H1 (cell line): ENCODE measurements at regions not wholly inside any gene's neighbourhood (a gene's known extent, or its start where the extent isn't known, plus 50 kb on each side); places are given as distances from the start of the nearest gene placed in this dataset.

Experiments
- CTCF ChIA-PET: fragments of 300-600 bp; sonication (Branson Sonifier 250); formaldehyde crosslinking; loops from one replicate; lab custom pipeline; 2021; ENCODE audit not compliant: partially characterized antibody; lab: Charles Lee
- POLR2A ChIA-PET: fragments of 300-600 bp; sonication (Branson Sonifier 250); formaldehyde crosslinking; loops from one replicate; lab custom pipeline; 2021; ENCODE audit warnings: inconsistent platforms; ENCODE audit not compliant: partially characterized antibody; lab: Charles Lee
- DNase-seq, 2 experiments: peaks; one replicate each; pipeline versions ENCODE4 v3.0.0 to v3.0.0-alpha.2; 2010 to 2022; ENCODE audit warnings: low spot score in 2 of 2, low read depth in 1 of 2, mixed read lengths in 1 of 2
- FAIRE-seq: peaks from 2 replicates; lab custom pipeline; 2011; peaks lifted over from hg19 to GRCh38; lab: Jason Lieb, UNC
- H2AFZ ChIP-seq: 2 replicates; pipeline ENCODE4 v1.8.1; 2012; ENCODE audit warnings: low read length, inconsistent platforms
- H2AK5ac ChIP-seq: 2 replicates; pipeline ENCODE4 v1.6.1; 2013; ENCODE audit warnings: low read depth, low read length
- H2BK120ac ChIP-seq: replicated peaks from 2 replicates; pipeline ENCODE3; 2013; ENCODE audit warnings: low read depth, low read length, inconsistent platforms
- H2BK12ac ChIP-seq: 2 replicates; pipeline ENCODE4 v1.6.1; 2013; ENCODE audit warnings: low read depth, low read length
- H2BK15ac ChIP-seq: 2 replicates; pipeline ENCODE4 v1.6.1; 2013; ENCODE audit warnings: low read length
- H2BK20ac ChIP-seq: 2 replicates; pipeline ENCODE4 v1.6.1; 2013; ENCODE audit warnings: low read length
- H2BK5ac ChIP-seq: 2 replicates; pipeline ENCODE4 v1.6.1; 2013; ENCODE audit warnings: low read depth, low read length
- H3K14ac ChIP-seq: 2 replicates; pipeline ENCODE4 v1.6.1; 2013; ENCODE audit warnings: inconsistent platforms; ENCODE audit not compliant: insufficient read length
- H3K18ac ChIP-seq: 2 replicates; pipeline ENCODE4 v1.6.1; 2013; ENCODE audit warnings: low read length; ENCODE audit errors: extremely low read depth
- H3K23ac ChIP-seq: 2 replicates; pipeline ENCODE4 v1.6.1; 2013; ENCODE audit warnings: inconsistent platforms; ENCODE audit not compliant: insufficient read length
- H3K23me2 ChIP-seq: 2 replicates; pipeline ENCODE4 v1.6.1; 2013; ENCODE audit warnings: low read depth, low read length
- H3K27ac ChIP-seq: 2 replicates; pipeline ENCODE4 v1.6.1; 2011; ENCODE audit warnings: low read depth, low read length, inconsistent platforms
- H3K27me3 ChIP-seq, 4 experiments: replicated peaks in 1 of 4; 1 replicate in 1 of 4; 2 replicates in 3 of 4; pipeline versions ENCODE4 v1.6.1 to v1.8.1; 2011 to 2013; ENCODE audit warnings: low read length in 3 of 4, mild to moderate bottlenecking in 3 of 4, inconsistent platforms in 2 of 4, mixed read lengths in 2 of 4, moderate library complexity in 1 of 4; ENCODE audit not compliant: control insufficient read depth in 3 of 4, insufficient read depth in 3 of 4; ENCODE audit errors: extremely low read depth in 1 of 4
- H3K36me3 ChIP-seq, 4 experiments: 2 replicates each; pipeline versions ENCODE4 v1.6.1 to v1.8.1; 2011 to 2013; ENCODE audit warnings: mild to moderate bottlenecking in 4 of 4, low read length in 3 of 4, moderate library complexity in 2 of 4, control low read depth in 1 of 4, inconsistent platforms in 1 of 4; ENCODE audit not compliant: insufficient read depth in 4 of 4, control insufficient read depth in 2 of 4
- H3K4ac ChIP-seq: replicated peaks from 2 replicates; pipeline ENCODE3; 2013; ENCODE audit warnings: low read length, low read depth, mixed read lengths, inconsistent platforms; ENCODE audit not compliant: insufficient read length
- H3K4me1 ChIP-seq, 4 experiments: replicated peaks in 1 of 4; 1 replicate in 1 of 4; 2 replicates in 3 of 4; pipeline versions ENCODE4 v1.6.1 to v1.8.1; 2011 to 2013; ENCODE audit warnings: low read length in 3 of 4, inconsistent platforms in 2 of 4, mixed read lengths in 1 of 4; ENCODE audit not compliant: insufficient read depth in 4 of 4, control insufficient read depth in 3 of 4
- H3K4me2 ChIP-seq, 2 experiments: 2 replicates each; pipeline versions ENCODE4 v1.6.1 to v1.8.1; 2011 to 2013; ENCODE audit warnings: low read depth in 2 of 2, low read length in 2 of 2, control low read depth in 1 of 2, inconsistent platforms in 1 of 2, mild to moderate bottlenecking in 1 of 2; ENCODE audit not compliant: insufficient read depth in 1 of 2
- H3K4me3 ChIP-seq, 4 experiments: fragments of 200-600, 300-600 bp in 1 of 4; sonication (generic), shearing (Covaris generic), sonication (Bioruptor Twin) in 1 of 4; 2 replicates each; pipeline versions ENCODE4 v1.5.1 to v1.8.1; 2011 to 2016; ENCODE audit warnings: low read length in 4 of 4, low read depth in 3 of 4, control low read depth in 2 of 4, inconsistent platforms in 2 of 4, mild to moderate bottlenecking in 2 of 4, mixed read lengths in 1 of 4, moderate library complexity in 1 of 4; ENCODE audit not compliant: insufficient read depth in 2 of 4; ENCODE audit errors: extremely low read depth in 1 of 4
- H3K56ac ChIP-seq: replicated peaks from 2 replicates; pipeline ENCODE3; 2013; ENCODE audit warnings: low read depth, mild to moderate bottlenecking, mixed read lengths, low read length, inconsistent platforms; ENCODE audit not compliant: insufficient read length
- H3K79me1 ChIP-seq: 2 replicates; pipeline ENCODE4 v1.6.1; 2013; ENCODE audit warnings: low read depth, low read length, control low read depth
- H3K79me2 ChIP-seq, 2 experiments: 2 replicates each; pipeline versions ENCODE4 v1.6.1 to v1.8.1; 2012 to 2013; ENCODE audit warnings: low read length in 2 of 2, mild to moderate bottlenecking in 2 of 2, inconsistent platforms in 1 of 2; ENCODE audit not compliant: insufficient read depth in 2 of 2, control insufficient read depth in 1 of 2
- H3K9ac ChIP-seq, 4 experiments: replicated peaks in 1 of 4; 1 replicate in 1 of 4; 2 replicates in 3 of 4; pipeline versions ENCODE4 v1.6.1 to v1.8.1; 2011 to 2013; ENCODE audit warnings: low read depth in 3 of 4, low read length in 3 of 4, control low read depth in 2 of 4, mild to moderate bottlenecking in 2 of 4, moderate library complexity in 2 of 4, inconsistent platforms in 1 of 4; ENCODE audit errors: extremely low read depth in 1 of 4
- H3K9me3 ChIP-seq, 2 experiments: 2 replicates each; pipeline versions ENCODE4 v1.6.1 to v1.8.1; 2012 to 2013; ENCODE audit warnings: mild to moderate bottlenecking in 2 of 2, moderate library complexity in 2 of 2, control low read depth in 1 of 2, inconsistent platforms in 1 of 2, low read depth in 1 of 2, low read length in 1 of 2, mixed read lengths in 1 of 2; ENCODE audit not compliant: insufficient read depth in 2 of 2
- H4K20me1 ChIP-seq, 2 experiments: replicated peaks in 1 of 2; 2 replicates each; pipeline versions ENCODE3 to v1.8.1; 2011 to 2013; ENCODE audit warnings: inconsistent platforms in 2 of 2, low read length in 2 of 2, mild to moderate bottlenecking in 1 of 2; ENCODE audit not compliant: insufficient read depth in 2 of 2, control insufficient read depth in 1 of 2
- H4K5ac ChIP-seq: 2 replicates; pipeline ENCODE4 v1.6.1; 2013; ENCODE audit warnings: low read length, low read depth, mixed read lengths, inconsistent platforms; ENCODE audit not compliant: insufficient read length
- H4K8ac ChIP-seq: 2 replicates; pipeline ENCODE4 v1.8.0; 2013; ENCODE audit warnings: mild to moderate bottlenecking, moderate library complexity, low read length, inconsistent platforms; ENCODE audit not compliant: insufficient read depth; ENCODE audit errors: extremely low read depth
- H4K91ac ChIP-seq: replicated peaks from 2 replicates; pipeline ENCODE3; 2013; ENCODE audit warnings: low read length, mixed read lengths, inconsistent platforms; ENCODE audit not compliant: insufficient read length
- MAFK ChIP-seq: IDR thresholded peaks from 2 replicates; pipeline ENCODE4 v1.6.1; 2012; ENCODE audit warnings: low read depth, mild to moderate bottlenecking, improper control_type of control experiment, low read length
- NANOG ChIP-seq: IDR thresholded peaks from 2 replicates; pipeline ENCODE4 v1.6.1; 2011; ENCODE audit warnings: low read length, low read depth, mild to moderate bottlenecking, inconsistent platforms; ENCODE audit not compliant: insufficient read depth, poor library complexity, severe bottlenecking
- POU5F1 ChIP-seq: IDR thresholded peaks from 2 replicates; pipeline ENCODE4 v1.6.1; 2011; ENCODE audit warnings: low read depth, mild to moderate bottlenecking, low read length, moderate library complexity
- SRF ChIP-seq: IDR thresholded peaks from 2 replicates; pipeline ENCODE4 v1.6.1; 2011; ENCODE audit warnings: mild to moderate bottlenecking, low read depth, low read length, moderate library complexity
- WGBS, 2 experiments: shearing (Covaris generic) in 1 of 2; methylation state at CpG; one replicate each; pipeline versions ENCODE4 v1.1.6 to v1.1.7; 2013 to 2015; ENCODE audit warnings: low lambda C conversion rate in 2 of 2, mixed read lengths in 2 of 2, inconsistent platforms in 1 of 2, low coverage in 1 of 2, missing lambda C conversion rate in 1 of 2; ENCODE audit not compliant: insufficient replicate concordance in 2 of 2, insufficient coverage in 1 of 2, insufficient read length in 1 of 2; ENCODE audit errors: extremely low coverage in 1 of 2, missing lambda C conversion rate in 1 of 2; 5-methylcytosine and 5-hydroxymethylcytosine counted together

- no peak overlapping the region for H3K27ac ChIP-seq
- CTCF ChIA-PET, result no interaction called here
- no peak overlapping the region for H2BK15ac ChIP-seq
- H3K4me2 ChIP-seq, result no peak overlapping the region
- no peak overlapping the region for H3K4ac ChIP-seq
- H3K36me3 ChIP-seq, result no peaks in the 10 kb centered on the region
- H3K9ac ChIP-seq, result no peak overlapping the region
- no peaks in the 10 kb centered on the region for H3K4me1 ChIP-seq
- POLR2A ChIA-PET, result no interaction called here
- H3K79me1 ChIP-seq, result no peaks in the 10 kb centered on the region
- no peak overlapping the region for H3K14ac ChIP-seq
- DNase-seq, result no peak
- H4K8ac ChIP-seq, result no peak overlapping the region
- peaks cover 0 to 2% of the 10 kb centered on the region in 2 experiments; a peak in 1 of 4 replicates for H3K9me3 ChIP-seq
- no peak overlapping the region for H3K4me3 ChIP-seq
- H3K56ac ChIP-seq, result no peak overlapping the region
- TF ChIP-seq POU5F1 (no peak), SRF (no peak), MAFK (no peak), NANOG (no peak)
- no peak overlapping the region for H2AK5ac ChIP-seq
- no peak overlapping the region for H3K18ac ChIP-seq
- H2AFZ ChIP-seq, result no peak overlapping the region
- no peaks in the 10 kb centered on the region for H3K23me2 ChIP-seq
- no peak overlapping the region for H2BK5ac ChIP-seq
- no peaks in the 10 kb centered on the region for H3K79me2 ChIP-seq
- H3K27me3 ChIP-seq, result no peaks in the 10 kb centered on the region
- H2BK12ac ChIP-seq, result no peak overlapping the region
- no peak overlapping the region for H4K5ac ChIP-seq
- no peaks in the 10 kb centered on the region for H4K20me1 ChIP-seq
- no peak overlapping the region for H4K91ac ChIP-seq
- 85% methylated on average over 1 of the region's 1 CpG; no CpG with 5 or more reads in 1 of the 2 experiments for WGBS, 2 experiments
- no peak overlapping the region for H3K23ac ChIP-seq
- no peak overlapping the region for H2BK120ac ChIP-seq
- no peak for FAIRE-seq
- H2BK20ac ChIP-seq, result no peak overlapping the region
Observed at GRCh38 chr7:15998617-15999016, 312.1 kb upstream of the MEOX2 start.
